H9 (cell line): ENCODE measurements at regions not wholly inside any gene's neighbourhood (a gene's known extent, or its start where the extent isn't known, plus 50 kb on each side); places are given as distances from the start of the nearest gene placed in this dataset.

Experiments
- DNase-seq: peaks from one replicate; pipeline ENCODE4 v3.0.0-alpha.2; 2017
- H2AFZ ChIP-seq: one replicate; pipeline ENCODE4 v1.6.1; 2013; ENCODE audit warnings: mild to moderate bottlenecking, low read length, control low read depth, moderate library complexity
- H2AK5ac ChIP-seq: 2 replicates; pipeline ENCODE4 v1.6.1; 2013; ENCODE audit warnings: low read length, control low read depth, mixed read lengths; ENCODE audit not compliant: insufficient read length
- H2BK120ac ChIP-seq: one replicate; pipeline ENCODE4 v1.6.1; 2013; ENCODE audit warnings: low read depth, mild to moderate bottlenecking, low read length, control low read depth, inconsistent platforms; ENCODE audit not compliant: poor library complexity, severe bottlenecking
- H2BK12ac ChIP-seq: 2 replicates; pipeline ENCODE4 v1.6.1; 2013; ENCODE audit warnings: low read length, control low read depth, mixed read lengths, low read depth; ENCODE audit not compliant: insufficient read length
- H2BK15ac ChIP-seq: 2 replicates; pipeline ENCODE4 v1.6.1; 2013; ENCODE audit warnings: low read depth, low read length, control low read depth
- H2BK20ac ChIP-seq: one replicate; pipeline ENCODE4 v1.6.1; 2013; ENCODE audit warnings: low read depth, mild to moderate bottlenecking, low read length, control low read depth, inconsistent platforms; ENCODE audit not compliant: poor library complexity, severe bottlenecking
- H2BK5ac ChIP-seq: 2 replicates; pipeline ENCODE4 v1.6.1; 2013; ENCODE audit warnings: low read length, control low read depth, mixed read lengths; ENCODE audit not compliant: insufficient read length
- H3K14ac ChIP-seq: 2 replicates; pipeline ENCODE4 v1.6.1; 2013; ENCODE audit warnings: low read length, control low read depth; ENCODE audit not compliant: insufficient read depth
- H3K18ac ChIP-seq: 2 replicates; pipeline ENCODE4 v1.6.1; 2013; ENCODE audit warnings: low read depth, mild to moderate bottlenecking, mixed read lengths, low read length, control low read depth; ENCODE audit not compliant: insufficient read length
- H3K23ac ChIP-seq: 2 replicates; pipeline ENCODE4 v1.6.1; 2013; ENCODE audit warnings: low read length, control low read depth, mixed read lengths, low read depth; ENCODE audit not compliant: insufficient read length
- H3K23me2 ChIP-seq: 2 replicates; pipeline ENCODE4 v1.6.1; 2013; ENCODE audit warnings: low read depth, mild to moderate bottlenecking, mixed read lengths, low read length, control low read depth; ENCODE audit not compliant: insufficient read length, poor library complexity, severe bottlenecking
- H3K27ac ChIP-seq: 2 replicates; pipeline ENCODE4 v1.5.1; 2013; ENCODE audit warnings: low read length, control low read depth, mixed read lengths, low read depth; ENCODE audit not compliant: insufficient read length
- H3K27me3 ChIP-seq: 2 replicates; pipeline ENCODE4 v1.6.1; 2013; ENCODE audit warnings: low read length, control low read depth, inconsistent platforms; ENCODE audit not compliant: insufficient read depth
- H3K4ac ChIP-seq: 2 replicates; pipeline ENCODE4 v1.6.1; 2013; ENCODE audit warnings: low read depth, mild to moderate bottlenecking, control low read depth, inconsistent platforms, low read length, moderate library complexity
- H3K4me1 ChIP-seq: 2 replicates; pipeline ENCODE4 v1.6.1; 2013; ENCODE audit warnings: low read length, control low read depth, inconsistent platforms; ENCODE audit not compliant: insufficient read depth
- H3K4me2 ChIP-seq: 2 replicates; pipeline ENCODE4 v1.6.1; 2013; ENCODE audit warnings: low read length, control low read depth, mixed read lengths; ENCODE audit not compliant: insufficient read length, insufficient read depth
- H3K56ac ChIP-seq: 2 replicates; pipeline ENCODE4 v1.6.1; 2013; ENCODE audit warnings: low read depth, mild to moderate bottlenecking, mixed read lengths, low read length, control low read depth; ENCODE audit not compliant: insufficient read length
- H3K79me1 ChIP-seq: 2 replicates; pipeline ENCODE4 v1.6.1; 2013; ENCODE audit warnings: low read depth, mild to moderate bottlenecking, moderate library complexity, low read length, control low read depth, inconsistent platforms; ENCODE audit not compliant: insufficient read depth, poor library complexity, severe bottlenecking
- H3K79me2 ChIP-seq: 2 replicates; pipeline ENCODE4 v1.6.1; 2013; ENCODE audit warnings: low read length, control low read depth, inconsistent platforms; ENCODE audit not compliant: insufficient read depth
- H3K9ac ChIP-seq: 2 replicates; pipeline ENCODE4 v1.6.1; 2013; ENCODE audit warnings: low read length, control low read depth, mixed read lengths; ENCODE audit not compliant: insufficient read length; ENCODE audit errors: extremely low read depth
- H3K9me3 ChIP-seq: one replicate; pipeline ENCODE4 v1.6.1; 2013; ENCODE audit warnings: low read depth, low read length, inconsistent platforms; ENCODE audit not compliant: control insufficient read depth
- H3T11ph ChIP-seq: one replicate; pipeline ENCODE4 v1.6.1; 2013; ENCODE audit warnings: mild to moderate bottlenecking, low read length, control low read depth, inconsistent platforms
- H4K20me1 ChIP-seq: one replicate; pipeline ENCODE4 v1.6.1; 2013; ENCODE audit not compliant: control insufficient read depth, insufficient read length, insufficient read depth
- H4K5ac ChIP-seq: 2 replicates; pipeline ENCODE4 v1.6.1; 2013; ENCODE audit warnings: low read depth, mild to moderate bottlenecking, mixed read lengths, low read length, control low read depth; ENCODE audit not compliant: insufficient read length
- H4K8ac ChIP-seq: replicated peaks from 2 replicates; pipeline ENCODE4 v1.6.1; 2013; ENCODE audit warnings: low read length, control low read depth, mixed read lengths, low read depth; ENCODE audit not compliant: insufficient read length
- H4K91ac ChIP-seq: 2 replicates; pipeline ENCODE4 v1.6.1; 2013; ENCODE audit warnings: low read depth, mild to moderate bottlenecking, moderate library complexity, mixed read lengths, low read length, control low read depth; ENCODE audit not compliant: insufficient read length
- H3K27ac Mint-ChIP-seq, 3 experiments: 2 replicates in 2 of 3; 3 replicates in 1 of 3; pipeline ENCODE4 v1.8.0; 2020 to 2021; ENCODE audit warnings: mixed read lengths in 3 of 3, mild to moderate bottlenecking in 1 of 3, moderate library complexity in 1 of 3
- H3K27me3 Mint-ChIP-seq: 2 replicates; pipeline ENCODE4 v1.8.0; 2021; ENCODE audit warnings: low read depth, mild to moderate bottlenecking, moderate library complexity, mixed read lengths
- H3K36me3 Mint-ChIP-seq, 3 experiments: 2 replicates in 2 of 3; 3 replicates in 1 of 3; pipeline ENCODE4 v1.8.0; 2020 to 2021; ENCODE audit warnings: low read depth in 3 of 3, mixed read lengths in 3 of 3; ENCODE audit not compliant: insufficient read depth in 1 of 3
- H3K4me1 Mint-ChIP-seq, 2 experiments: 2 replicates each; pipeline ENCODE4 v1.8.0; 2020; ENCODE audit warnings: mixed read lengths in 2 of 2
- H3K4me3 Mint-ChIP-seq, 2 experiments: 2 replicates in 1 of 2; 3 replicates in 1 of 2; pipeline ENCODE4 v1.8.0; 2020 to 2021; ENCODE audit warnings: mild to moderate bottlenecking in 2 of 2, mixed read lengths in 2 of 2, moderate library complexity in 1 of 2
- H3K9me3 Mint-ChIP-seq, 2 experiments: 2 replicates in 1 of 2; 3 replicates in 1 of 2; pipeline ENCODE4 v1.8.0; 2020; ENCODE audit warnings: mild to moderate bottlenecking in 2 of 2, mixed read lengths in 2 of 2, moderate library complexity in 1 of 2
- WGBS: extraction: QIAGEN DNeasy Blood & Tissue Kit; methylation state at CpG from one replicate; pipeline ENCODE4 v1.1.7; 2013; ENCODE audit warnings: missing lambda C conversion rate, low lambda C conversion rate, mixed read lengths; ENCODE audit not compliant: insufficient read length; ENCODE audit errors: extremely low coverage; 5-methylcytosine and 5-hydroxymethylcytosine counted together
- TF ChIP-seq, protein P1 (sequence below): fragments of 200-600 bp; sonication (generic); conservative IDR thresholded peaks from 3 replicates; pipeline ENCODE4 v1.8.0; 2021; ENCODE audit warnings: antibody characterized with exemption, mild to moderate bottlenecking

DNA sequence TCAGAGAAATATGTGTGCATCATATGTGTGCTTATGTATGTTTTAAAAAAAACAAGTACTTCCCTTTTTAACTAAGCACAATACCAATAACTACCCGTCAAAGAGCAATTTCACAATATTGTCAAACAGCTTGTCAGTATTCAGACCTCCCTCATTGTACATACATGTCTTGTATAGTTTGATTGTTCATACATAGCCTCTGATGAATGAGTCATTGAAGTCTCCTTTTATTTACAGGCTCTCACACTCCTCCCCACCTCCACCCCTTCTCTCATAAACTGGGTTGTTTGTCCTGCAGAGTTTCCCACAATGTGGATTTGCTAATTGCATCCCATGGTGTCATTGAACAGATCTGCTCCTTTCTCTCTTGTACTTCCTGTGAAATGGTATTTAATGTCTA is 132.8 kb upstream of the L3MBTL4 start:
- Histone ChIP-seq H2BK20ac (no peak overlapping the region), H4K20me1 (no peaks in the 10 kb centered on the region), H3K9me3 (peaks cover 17% of the 10 kb centered on the region), H3K27ac (no peak overlapping the region), H3K56ac (no peak overlapping the region), H2AFZ (no peak overlapping the region), H3K79me2 (no peaks in the 10 kb centered on the region), H2AK5ac (no peak overlapping the region), H2BK5ac (no peak overlapping the region), H2BK120ac (no peak overlapping the region), H3K14ac (no peak overlapping the region), H3K18ac (no peak overlapping the region), H4K5ac (no peak overlapping the region), H3K4ac (no peak overlapping the region), H3K4me1 (no peaks in the 10 kb centered on the region; the same call in 1 of the 2 replicates), H3K27me3 (no peaks in the 10 kb centered on the region), H3T11ph (no peak overlapping the region), H3K4me2 (no peak overlapping the region), H4K8ac (no peak overlapping the region), H2BK15ac (no peak overlapping the region), H3K23ac (no peak overlapping the region), H3K79me1 (no peaks in the 10 kb centered on the region), H3K23me2 (no peaks in the 10 kb centered on the region), H4K91ac (no peak overlapping the region), H3K9ac (no peak overlapping the region), H2BK12ac (no peak overlapping the region)
- Mint-ChIP-seq H3K4me3 (no peak overlapping the region), H3K9me3 (peaks cover 15 to 18% of the 10 kb centered on the region in 2 experiments), H3K4me1 (peaks cover 5 to 13% of the 10 kb centered on the region in 2 experiments), H3K27me3 (no peaks in the 10 kb centered on the region; the same call in 1 of the 2 replicates), H3K27ac (no peak overlapping the region), H3K36me3 (peaks cover 18 to 25% (median 22%) of the 10 kb centered on the region in 3 experiments)
- DNase-seq = no peak
- WGBS = no CpG with 5 or more reads among the region's 1 CpG
- TF ChIP-seq, protein P1, sequence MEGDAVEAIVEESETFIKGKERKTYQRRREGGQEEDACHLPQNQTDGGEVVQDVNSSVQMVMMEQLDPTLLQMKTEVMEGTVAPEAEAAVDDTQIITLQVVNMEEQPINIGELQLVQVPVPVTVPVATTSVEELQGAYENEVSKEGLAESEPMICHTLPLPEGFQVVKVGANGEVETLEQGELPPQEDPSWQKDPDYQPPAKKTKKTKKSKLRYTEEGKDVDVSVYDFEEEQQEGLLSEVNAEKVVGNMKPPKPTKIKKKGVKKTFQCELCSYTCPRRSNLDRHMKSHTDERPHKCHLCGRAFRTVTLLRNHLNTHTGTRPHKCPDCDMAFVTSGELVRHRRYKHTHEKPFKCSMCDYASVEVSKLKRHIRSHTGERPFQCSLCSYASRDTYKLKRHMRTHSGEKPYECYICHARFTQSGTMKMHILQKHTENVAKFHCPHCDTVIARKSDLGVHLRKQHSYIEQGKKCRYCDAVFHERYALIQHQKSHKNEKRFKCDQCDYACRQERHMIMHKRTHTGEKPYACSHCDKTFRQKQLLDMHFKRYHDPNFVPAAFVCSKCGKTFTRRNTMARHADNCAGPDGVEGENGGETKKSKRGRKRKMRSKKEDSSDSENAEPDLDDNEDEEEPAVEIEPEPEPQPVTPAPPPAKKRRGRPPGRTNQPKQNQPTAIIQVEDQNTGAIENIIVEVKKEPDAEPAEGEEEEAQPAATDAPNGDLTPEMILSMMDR = no peak
